ENCODE measurements at regions not wholly inside any gene's neighbourhood (a gene's known extent, or its start where the extent isn't known, plus 50 kb on each side); places are given as distances from the start of the nearest gene placed in this dataset.

GRCh38 chr4:73348185-73348584, 55.9 kb upstream of the ALB start:
- TF ChIP-seq, protein P1, sequence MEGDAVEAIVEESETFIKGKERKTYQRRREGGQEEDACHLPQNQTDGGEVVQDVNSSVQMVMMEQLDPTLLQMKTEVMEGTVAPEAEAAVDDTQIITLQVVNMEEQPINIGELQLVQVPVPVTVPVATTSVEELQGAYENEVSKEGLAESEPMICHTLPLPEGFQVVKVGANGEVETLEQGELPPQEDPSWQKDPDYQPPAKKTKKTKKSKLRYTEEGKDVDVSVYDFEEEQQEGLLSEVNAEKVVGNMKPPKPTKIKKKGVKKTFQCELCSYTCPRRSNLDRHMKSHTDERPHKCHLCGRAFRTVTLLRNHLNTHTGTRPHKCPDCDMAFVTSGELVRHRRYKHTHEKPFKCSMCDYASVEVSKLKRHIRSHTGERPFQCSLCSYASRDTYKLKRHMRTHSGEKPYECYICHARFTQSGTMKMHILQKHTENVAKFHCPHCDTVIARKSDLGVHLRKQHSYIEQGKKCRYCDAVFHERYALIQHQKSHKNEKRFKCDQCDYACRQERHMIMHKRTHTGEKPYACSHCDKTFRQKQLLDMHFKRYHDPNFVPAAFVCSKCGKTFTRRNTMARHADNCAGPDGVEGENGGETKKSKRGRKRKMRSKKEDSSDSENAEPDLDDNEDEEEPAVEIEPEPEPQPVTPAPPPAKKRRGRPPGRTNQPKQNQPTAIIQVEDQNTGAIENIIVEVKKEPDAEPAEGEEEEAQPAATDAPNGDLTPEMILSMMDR (IDR thresholded peaks at IDR 0.05; ENCODE audit: low read depth, low read length, missing control alignments): no peak
- no peaks in the 10 kb centered on the region for H3K36me3 ChIP-seq (replicated peaks)
- H3K4me3 ChIP-seq (ENCODE audit: low read depth, low read length): no peak overlapping the region
- no peaks in the 10 kb centered on the region for H3K27me3 ChIP-seq (replicated peaks)
- DNase-seq: no peak
- no peak overlapping the region for H3K27ac ChIP-seq
- in situ Hi-C loops (cut with HindIII; ENCODE audit: low pct_ligation_motif_present, low sequenced_read_pairs): no loop called here

GRCh38 chr4:73347497-73347896, 56.6 kb upstream of the ALB start:
- no peak overlapping the region for H3K4me3 ChIP-seq (ENCODE audit: low read depth, low read length)
- no peaks in the 10 kb centered on the region for H3K36me3 ChIP-seq (replicated peaks)
- H3K27me3 ChIP-seq (replicated peaks): no peaks in the 10 kb centered on the region
- TF ChIP-seq, protein P1 (IDR thresholded peaks at IDR 0.05; ENCODE audit: low read depth, low read length, missing control alignments): no peak
- in situ Hi-C loops (cut with HindIII; ENCODE audit: low pct_ligation_motif_present, low sequenced_read_pairs): no loop called here
- H3K27ac ChIP-seq: no peak overlapping the region
- DNase-seq: no peak

DNA sequence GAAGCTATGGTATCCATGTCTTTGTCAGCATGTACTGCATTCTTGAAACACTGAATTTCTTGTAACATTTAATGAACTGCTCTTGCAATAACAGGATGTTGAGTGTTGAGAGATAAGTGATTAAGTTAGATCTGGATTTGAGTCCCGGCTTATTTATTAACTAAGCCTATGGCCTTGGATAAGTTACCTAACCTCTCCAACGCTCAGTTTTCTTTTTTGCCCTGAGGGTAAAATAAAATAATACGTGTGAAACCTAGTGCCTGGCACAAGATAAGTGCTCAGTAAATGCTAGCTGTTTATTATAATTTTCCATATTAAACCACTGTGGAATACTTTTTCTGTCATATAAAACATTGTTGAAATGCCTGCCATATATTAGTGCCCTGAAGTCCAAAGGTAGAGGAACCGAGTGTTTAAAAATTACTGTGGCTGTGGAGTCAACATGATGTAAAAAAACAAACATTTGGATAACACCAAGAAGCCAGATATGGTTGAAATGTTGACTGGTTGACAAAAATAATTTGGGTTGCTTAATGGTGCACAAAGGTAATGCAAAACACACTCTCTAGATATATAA, 58.6 kb upstream of the ALB start:
- no peaks in the 10 kb centered on the region for H3K36me3 ChIP-seq (replicated peaks)
- no peak overlapping the region for H3K27ac ChIP-seq
- TF ChIP-seq, protein P1 (IDR thresholded peaks at IDR 0.05; ENCODE audit: low read depth, low read length, missing control alignments): no peak
- no peaks in the 10 kb centered on the region for H3K27me3 ChIP-seq (replicated peaks)
- H3K4me3 ChIP-seq (ENCODE audit: low read depth, low read length): no peak overlapping the region
- no peak for DNase-seq
- in situ Hi-C loops (cut with HindIII; ENCODE audit: low pct_ligation_motif_present, low sequenced_read_pairs): no loop called here

- DNase-seq: no peak
- Histone ChIP-seq H3K4me3 (ENCODE audit: low read depth, low read length) (no peak overlapping the region), H3K36me3 (replicated peaks) (no peaks in the 10 kb centered on the region), H3K27ac (no peak overlapping the region), H3K27me3 (replicated peaks) (no peaks in the 10 kb centered on the region)
- TF ChIP-seq, protein P1 (IDR thresholded peaks at IDR 0.05; ENCODE audit: low read depth, low read length, missing control alignments): no peak
- in situ Hi-C loops (cut with HindIII; ENCODE audit: low pct_ligation_motif_present, low sequenced_read_pairs): no loop called here
Measured at GRCh38 chr4:73344106-73344505, 60.0 kb upstream of the ALB start.

DNA sequence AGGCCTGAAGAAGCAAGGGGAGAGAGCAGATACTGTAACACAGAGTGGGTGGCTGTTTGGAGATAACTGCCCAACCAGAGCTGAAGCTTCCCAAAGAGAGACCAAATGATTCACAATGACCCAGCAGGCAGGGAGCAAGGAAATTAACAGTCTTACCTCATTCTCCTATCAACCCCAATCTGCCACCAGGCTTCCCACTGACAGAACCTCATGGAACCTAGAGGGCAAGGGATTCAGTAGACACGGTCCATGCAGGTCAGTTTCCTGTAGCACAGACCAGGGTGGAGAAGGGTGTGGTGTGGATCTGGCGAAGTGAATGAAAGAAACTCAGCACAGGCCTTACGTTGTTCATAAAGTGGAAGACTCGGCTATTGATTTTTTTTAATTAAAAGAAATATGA, 60.7 kb upstream of the ALB start:
- no peaks in the 10 kb centered on the region for H3K36me3 ChIP-seq (replicated peaks)
- TF ChIP-seq, protein P1 (IDR thresholded peaks at IDR 0.05; ENCODE audit: low read depth, low read length, missing control alignments): no peak
- H3K27me3 ChIP-seq (replicated peaks): no peaks in the 10 kb centered on the region
- in situ Hi-C loops (cut with HindIII; ENCODE audit: low pct_ligation_motif_present, low sequenced_read_pairs): no loop called here
- DNase-seq: no peak
- H3K4me3 ChIP-seq (ENCODE audit: low read depth, low read length): no peak overlapping the region
- no peak overlapping the region for H3K27ac ChIP-seq

- Histone ChIP-seq H3K36me3 (replicated peaks) (no peaks in the 10 kb centered on the region), H3K27ac (no peak overlapping the region), H3K27me3 (replicated peaks) (no peaks in the 10 kb centered on the region), H3K4me3 (ENCODE audit: low read depth, low read length) (no peak overlapping the region)
- in situ Hi-C loops (cut with HindIII; ENCODE audit: low pct_ligation_motif_present, low sequenced_read_pairs): no loop called here
- TF ChIP-seq, protein P1 (IDR thresholded peaks at IDR 0.05; ENCODE audit: low read depth, low read length, missing control alignments): peak; percentile 70
- peak; percentile 60 for DNase-seq
Measured at GRCh38 chr4:73341454-73341853, 62.6 kb upstream of the ALB start.
